ENCODE measurements at regions not wholly inside any gene's neighbourhood (a gene's known extent, or its start where the extent isn't known, plus 50 kb on each side); places are given as distances from the start of the nearest gene placed in this dataset.
"Not testable (repeated sequence)": the region's sequence is repeated elsewhere in the genome, so short reads cannot be mapped to it uniquely, and the experiment has no call there.

DNA sequence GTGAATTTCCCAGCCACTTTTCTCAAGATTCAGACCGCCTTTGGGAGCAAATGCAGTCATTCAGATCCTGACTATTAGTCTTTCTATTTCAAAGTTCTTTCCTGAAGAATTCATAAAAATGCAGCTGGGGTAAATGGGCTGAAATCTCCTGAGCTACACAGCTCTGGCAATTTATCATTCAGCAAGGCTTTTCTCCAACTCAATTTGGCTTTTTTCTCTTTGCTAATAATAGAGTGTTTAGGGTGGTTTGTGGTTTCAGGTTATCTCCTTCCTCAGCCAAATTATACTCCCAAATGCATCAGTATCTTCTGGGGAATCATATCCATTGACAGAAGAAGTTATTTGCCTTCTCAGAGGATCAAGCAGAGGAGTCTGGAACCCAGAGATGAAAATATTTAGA lies 282.4 kb upstream of the SLC14A2 start:
- Mint-ChIP-seq H3K27me3 (peaks cover 1% of the 10 kb centered on the region), H3K4me1 (ENCODE audit: low read depth) (peaks cover 10% of the 10 kb centered on the region), H3K4me3 (no peak overlapping the region), H3K27ac (no peak overlapping the region), H3K9me3 (no peaks in the 10 kb centered on the region), H3K36me3 (ENCODE audit: low read depth) (no peaks in the 10 kb centered on the region)
- intact Hi-C loops (cut with micrococcal nuclease), result no loop called here

GRCh38 chr18:45334191-45334590 lies 281.1 kb upstream of the SLC14A2 start:
- Mint-ChIP-seq H3K27ac (no peak overlapping the region), H3K9me3 (no peaks in the 10 kb centered on the region), H3K4me3 (no peak overlapping the region), H3K36me3 (ENCODE audit: low read depth) (no peaks in the 10 kb centered on the region), H3K27me3 (peaks cover 1% of the 10 kb centered on the region), H3K4me1 (ENCODE audit: low read depth) (peaks cover 10% of the 10 kb centered on the region)
- intact Hi-C loops (cut with micrococcal nuclease), result no loop called here

DNA sequence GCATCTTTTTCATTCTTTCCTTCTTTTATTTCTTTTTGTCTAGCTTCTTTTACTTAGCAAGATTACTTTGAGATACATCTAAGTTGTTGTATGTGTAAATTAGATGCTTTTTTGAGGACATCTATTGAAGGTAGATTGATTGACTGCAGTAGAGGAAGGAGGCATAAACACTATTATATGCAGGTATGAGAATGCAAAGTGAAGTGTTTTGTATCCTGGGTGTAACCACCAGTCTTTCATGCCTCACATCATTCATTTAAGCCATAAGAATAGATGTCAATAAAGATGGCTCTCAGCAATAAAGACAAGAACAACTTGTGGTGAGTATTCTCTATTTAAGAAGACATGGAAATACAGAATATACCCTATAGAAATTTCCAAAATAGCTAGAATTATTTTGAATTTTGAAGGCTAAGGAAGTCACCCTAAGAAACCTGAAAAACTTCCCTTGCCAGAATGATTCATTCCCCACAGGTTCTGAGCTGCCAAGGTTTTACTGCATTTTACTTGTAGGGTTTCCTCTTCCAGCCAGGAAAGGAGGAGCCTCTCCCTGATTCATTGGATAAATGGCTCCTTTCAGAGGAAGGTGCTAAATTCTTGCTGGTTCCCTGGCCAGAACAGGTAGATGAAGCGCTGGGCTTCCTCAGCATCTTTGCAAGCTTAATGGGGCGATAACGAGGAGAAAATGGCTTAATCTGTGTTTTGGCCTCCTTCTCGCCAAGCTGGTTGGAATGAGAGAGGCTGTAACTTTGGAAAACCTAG lies 279.8 kb upstream of the SLC14A2 start:
- H3K4me1 Mint-ChIP-seq (ENCODE audit: low read depth), result peaks cover 10% of the 10 kb centered on the region
- peak overlapping the region; percentile 27 for H3K27ac Mint-ChIP-seq
- H3K4me3 Mint-ChIP-seq, result no peak overlapping the region
- intact Hi-C loops (cut with micrococcal nuclease), result no loop called here
- no peaks in the 10 kb centered on the region for H3K9me3 Mint-ChIP-seq
- H3K27me3 Mint-ChIP-seq, result peaks cover 1% of the 10 kb centered on the region
- H3K36me3 Mint-ChIP-seq (ENCODE audit: low read depth), result no peaks in the 10 kb centered on the region

- Mint-ChIP-seq H3K27me3 (peaks cover 1% of the 10 kb centered on the region), H3K36me3 (ENCODE audit: low read depth) (no peaks in the 10 kb centered on the region), H3K4me1 (ENCODE audit: low read depth) (peaks cover 10% of the 10 kb centered on the region), H3K9me3 (no peaks in the 10 kb centered on the region), H3K27ac (no peak overlapping the region), H3K4me3 (no peak overlapping the region)
- intact Hi-C loops (cut with micrococcal nuclease), result no loop called here
These were observed 278.8 kb upstream of the SLC14A2 start for GRCh38 chr18:45336448-45336847.

- Mint-ChIP-seq H3K27ac (no peak overlapping the region), H3K36me3 (ENCODE audit: low read depth) (no peaks in the 10 kb centered on the region), H3K4me1 (ENCODE audit: low read depth) (peaks cover 10% of the 10 kb centered on the region), H3K27me3 (peaks cover 1% of the 10 kb centered on the region), H3K4me3 (no peak overlapping the region), H3K9me3 (no peaks in the 10 kb centered on the region)
- intact Hi-C loops (cut with micrococcal nuclease), result no loop called here
These were observed 277.8 kb upstream of the SLC14A2 start for GRCh38 chr18:45337477-45337876.

DNA sequence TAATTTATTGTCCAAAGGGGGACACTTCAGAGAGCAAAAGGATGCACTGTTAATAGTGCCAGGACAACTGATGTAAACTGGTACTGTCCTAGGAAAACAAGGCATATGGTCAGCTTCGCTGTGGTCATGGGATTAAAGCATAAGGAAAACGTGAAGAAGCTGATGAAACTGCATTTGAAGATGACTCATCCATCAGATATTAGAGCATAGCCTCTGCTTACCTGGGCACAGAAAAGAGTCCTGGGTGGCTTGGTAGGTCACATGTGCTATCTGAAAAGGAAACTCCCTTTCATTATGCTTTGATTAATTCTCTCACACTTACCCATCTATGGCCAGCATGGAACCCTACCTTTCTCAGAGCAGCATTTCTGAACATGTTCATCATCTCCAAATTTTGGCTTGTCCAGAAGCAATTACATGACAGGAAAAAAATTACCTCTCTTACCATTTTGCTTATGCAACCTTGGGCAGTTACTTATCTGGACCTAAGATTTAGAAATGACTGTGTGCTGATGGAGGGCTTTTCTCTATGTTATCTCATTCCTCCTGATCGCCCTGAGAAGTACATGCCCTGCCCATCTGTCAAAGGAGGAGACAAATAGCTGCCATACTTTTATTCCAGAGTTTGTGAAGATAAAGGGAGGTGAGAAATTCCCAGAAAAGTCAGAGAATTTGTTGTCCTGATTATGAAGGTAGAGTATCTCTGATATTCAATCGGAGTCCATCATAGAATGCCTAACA lies 275.3 kb upstream of the SLC14A2 start:
- no peak overlapping the region for H3K27ac Mint-ChIP-seq
- intact Hi-C loops (cut with micrococcal nuclease), result no loop called here
- peaks cover 3% of the 10 kb centered on the region for H3K4me1 Mint-ChIP-seq (ENCODE audit: low read depth)
- H3K27me3 Mint-ChIP-seq, result peaks cover 1% of the 10 kb centered on the region
- H3K9me3 Mint-ChIP-seq, result no peaks in the 10 kb centered on the region
- H3K36me3 Mint-ChIP-seq (ENCODE audit: low read depth), result no peaks in the 10 kb centered on the region
- H3K4me3 Mint-ChIP-seq, result no peak overlapping the region

- H3K9me3 Mint-ChIP-seq, result no peaks in the 10 kb centered on the region
- H3K4me1 Mint-ChIP-seq (ENCODE audit: low read depth), result no peaks in the 10 kb centered on the region
- H3K4me3 Mint-ChIP-seq, result no peak overlapping the region
- H3K27me3 Mint-ChIP-seq, result no peaks in the 10 kb centered on the region
- intact Hi-C loops (cut with micrococcal nuclease), result no loop called here
- H3K36me3 Mint-ChIP-seq (ENCODE audit: low read depth), result no peaks in the 10 kb centered on the region
- H3K27ac Mint-ChIP-seq, result no peak overlapping the region
These were observed 274.4 kb upstream of the SLC14A2 start for GRCh38 chr18:45340884-45341283.

DNA sequence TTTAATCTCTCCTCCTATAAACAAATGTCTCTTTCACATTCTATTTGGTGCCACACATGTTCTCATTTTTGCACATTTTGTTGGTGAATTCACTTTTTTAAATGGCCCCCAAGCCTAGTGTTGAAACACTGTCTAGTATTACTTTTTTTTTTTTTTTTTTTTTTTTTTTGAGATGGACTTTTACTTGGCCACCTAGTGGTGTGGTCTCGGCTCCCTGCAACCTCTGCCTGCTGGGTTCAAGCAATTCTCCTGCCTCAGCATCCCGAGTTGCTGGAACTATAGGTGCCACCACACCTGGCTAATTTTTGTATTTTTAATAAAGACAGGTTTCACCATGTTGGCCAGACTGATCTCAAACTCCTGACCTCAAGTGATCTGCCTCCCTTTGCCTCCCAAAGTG lies 273.8 kb upstream of the SLC14A2 start:
- H3K36me3 Mint-ChIP-seq (ENCODE audit: low read depth), result no peaks in the 10 kb centered on the region
- H3K27ac Mint-ChIP-seq, result no peak overlapping the region
- no peaks in the 10 kb centered on the region for H3K27me3 Mint-ChIP-seq
- intact Hi-C loops (cut with micrococcal nuclease), result no loop called here
- no peak overlapping the region for H3K4me3 Mint-ChIP-seq
- H3K9me3 Mint-ChIP-seq, result no peaks in the 10 kb centered on the region
- no peaks in the 10 kb centered on the region for H3K4me1 Mint-ChIP-seq (ENCODE audit: low read depth)

GRCh38 chr18:45342166-45342565 lies 273.1 kb upstream of the SLC14A2 start:
- no peak overlapping the region for H3K27ac Mint-ChIP-seq
- H3K36me3 Mint-ChIP-seq (ENCODE audit: low read depth), result no peaks in the 10 kb centered on the region
- no peak overlapping the region for H3K4me3 Mint-ChIP-seq
- no peaks in the 10 kb centered on the region for H3K27me3 Mint-ChIP-seq
- H3K4me1 Mint-ChIP-seq (ENCODE audit: low read depth), result no peaks in the 10 kb centered on the region
- intact Hi-C loops (cut with micrococcal nuclease), result no loop called here
- no peaks in the 10 kb centered on the region for H3K9me3 Mint-ChIP-seq

GRCh38 chr18:45342653-45343052 lies 272.6 kb upstream of the SLC14A2 start:
- no peak overlapping the region for H3K4me3 Mint-ChIP-seq
- H3K27ac Mint-ChIP-seq, result no peak overlapping the region
- no peaks in the 10 kb centered on the region for H3K9me3 Mint-ChIP-seq
- no peaks in the 10 kb centered on the region for H3K4me1 Mint-ChIP-seq (ENCODE audit: low read depth)
- intact Hi-C loops (cut with micrococcal nuclease), result no loop called here
- no peaks in the 10 kb centered on the region for H3K36me3 Mint-ChIP-seq (ENCODE audit: low read depth)
- H3K27me3 Mint-ChIP-seq, result no peaks in the 10 kb centered on the region

GRCh38 chr18:45343365-45343764 lies 271.9 kb upstream of the SLC14A2 start:
- Mint-ChIP-seq H3K27ac (no peak overlapping the region), H3K36me3 (ENCODE audit: low read depth) (no peaks in the 10 kb centered on the region), H3K9me3 (no peaks in the 10 kb centered on the region), H3K4me1 (ENCODE audit: low read depth) (no peaks in the 10 kb centered on the region), H3K4me3 (no peak overlapping the region), H3K27me3 (no peaks in the 10 kb centered on the region)
- intact Hi-C loops (cut with micrococcal nuclease), result no loop called here

DNA sequence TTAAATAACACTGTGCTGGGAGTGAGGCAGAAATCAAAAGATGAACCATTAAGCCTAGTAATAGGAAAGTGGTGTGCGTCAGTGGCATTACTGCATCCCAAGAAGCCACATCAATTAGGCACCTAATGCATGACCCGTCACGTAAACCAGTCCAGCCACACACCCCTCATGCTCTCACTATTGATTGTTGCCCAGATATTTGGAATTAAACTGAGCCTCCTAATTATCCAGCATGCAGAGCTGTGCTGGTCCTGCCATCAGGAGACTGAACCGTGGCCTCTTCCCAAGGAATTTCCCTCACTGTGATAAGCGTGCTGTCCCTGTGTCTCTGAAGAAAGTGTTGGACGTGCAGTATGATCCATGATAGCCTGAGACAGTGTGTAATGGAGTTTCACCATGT lies 270.6 kb upstream of the SLC14A2 start:
- H3K9me3 Mint-ChIP-seq; H3K4me1 Mint-ChIP-seq (ENCODE audit: low read depth); H3K4me3 Mint-ChIP-seq; H3K27me3 Mint-ChIP-seq; H3K36me3 Mint-ChIP-seq (ENCODE audit: low read depth); H3K27ac Mint-ChIP-seq; intact Hi-C loops (cut with micrococcal nuclease): not testable (repeated sequence)

DNA sequence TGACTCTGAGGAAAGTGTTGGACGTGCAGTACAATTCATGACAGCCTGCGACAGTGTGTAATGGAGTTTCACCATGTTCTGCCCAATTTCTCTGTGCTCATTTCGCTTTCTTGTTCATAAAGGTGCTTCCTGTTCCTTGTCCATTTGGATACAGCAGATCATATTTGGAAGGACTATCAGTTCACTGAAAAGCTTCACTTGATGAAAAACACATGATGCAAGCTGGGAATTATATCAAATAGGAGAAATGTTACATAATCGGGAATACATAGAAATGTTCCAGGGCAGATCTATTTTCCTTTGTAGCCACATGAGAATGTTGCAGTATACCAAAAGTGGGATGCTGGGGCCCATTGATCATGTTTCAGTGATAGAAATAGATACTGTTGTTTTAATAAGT lies 266.3 kb upstream of the SLC14A2 start:
- Mint-ChIP-seq H3K4me3 (no peak overlapping the region), H3K36me3 (ENCODE audit: low read depth) (no peaks in the 10 kb centered on the region), H3K4me1 (ENCODE audit: low read depth) (no peaks in the 10 kb centered on the region), H3K27me3 (no peaks in the 10 kb centered on the region), H3K9me3 (no peaks in the 10 kb centered on the region), H3K27ac (no peak overlapping the region)
- intact Hi-C loops (cut with micrococcal nuclease), result no loop called here

GRCh38 chr18:45349467-45349866 lies 265.8 kb upstream of the SLC14A2 start:
- Mint-ChIP-seq H3K9me3 (no peaks in the 10 kb centered on the region), H3K4me1 (ENCODE audit: low read depth) (no peaks in the 10 kb centered on the region), H3K27ac (no peak overlapping the region), H3K27me3 (no peaks in the 10 kb centered on the region), H3K4me3 (no peak overlapping the region), H3K36me3 (ENCODE audit: low read depth) (no peaks in the 10 kb centered on the region)
- intact Hi-C loops (cut with micrococcal nuclease), result no loop called here

All from dendritic cell treated with granulocyte-macrophage colony-stimulating factor and Interleukin-4, amounts not matched to agents 40 ng/mL and 50 ng/mL, for 4 days (primary cell).